Stomach (tissue), 4 donors: ENCODE measurements at regions not wholly inside any gene's neighbourhood (a gene's known extent, or its start where the extent isn't known, plus 50 kb on each side); places are given as distances from the start of the nearest gene placed in this dataset.

Experiments
- EP300 ChIP-seq: sonication (generic); formaldehyde crosslinking; IDR thresholded peaks from one replicate; pipeline ENCODE4 v1.6.1; 2017; ENCODE audit warnings: antibody characterized with exemption
- TF ChIP-seq, protein P1 (sequence below), 7 experiments: fragments of 450-650 bp in 4 of 7; fragments of 200-600 bp in 3 of 7; sonication (generic) in 3 of 7; IDR thresholded peaks; one replicate each; pipeline ENCODE4 v1.5.1; 2016 to 2019; ENCODE audit warnings: antibody characterized with exemption in 7 of 7, control low read depth in 2 of 7, mild to moderate bottlenecking in 1 of 7

DNA sequence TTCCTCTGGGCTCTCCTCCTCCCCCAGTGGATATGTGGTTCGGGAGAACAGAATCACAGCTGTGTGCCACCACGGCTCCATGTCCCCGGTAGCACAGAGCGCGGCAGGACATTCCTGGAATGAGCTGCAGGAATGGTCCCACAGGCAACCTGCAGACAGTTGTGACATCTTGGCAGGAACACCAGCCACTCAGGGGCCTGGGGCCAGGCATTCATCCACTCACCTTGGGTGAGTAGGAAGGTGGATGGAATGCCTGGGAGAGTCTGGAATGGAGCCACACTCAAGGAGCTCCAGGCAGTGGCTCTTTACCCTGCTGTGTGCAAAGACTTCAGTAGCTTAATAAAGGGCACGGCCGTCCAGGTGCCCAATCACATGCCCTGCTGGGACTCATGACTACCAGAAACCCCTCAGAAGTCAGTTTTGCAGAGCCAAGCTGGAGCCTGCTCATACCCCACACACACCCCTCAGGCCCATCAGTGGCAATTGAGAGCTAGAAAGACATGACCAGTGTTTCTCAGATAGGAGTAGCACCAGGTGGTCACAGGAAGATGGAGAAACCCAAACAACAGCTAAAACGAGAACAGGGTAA, 117.3 kb upstream of the PRR20G start:
- TF ChIP-seq, protein P1, sequence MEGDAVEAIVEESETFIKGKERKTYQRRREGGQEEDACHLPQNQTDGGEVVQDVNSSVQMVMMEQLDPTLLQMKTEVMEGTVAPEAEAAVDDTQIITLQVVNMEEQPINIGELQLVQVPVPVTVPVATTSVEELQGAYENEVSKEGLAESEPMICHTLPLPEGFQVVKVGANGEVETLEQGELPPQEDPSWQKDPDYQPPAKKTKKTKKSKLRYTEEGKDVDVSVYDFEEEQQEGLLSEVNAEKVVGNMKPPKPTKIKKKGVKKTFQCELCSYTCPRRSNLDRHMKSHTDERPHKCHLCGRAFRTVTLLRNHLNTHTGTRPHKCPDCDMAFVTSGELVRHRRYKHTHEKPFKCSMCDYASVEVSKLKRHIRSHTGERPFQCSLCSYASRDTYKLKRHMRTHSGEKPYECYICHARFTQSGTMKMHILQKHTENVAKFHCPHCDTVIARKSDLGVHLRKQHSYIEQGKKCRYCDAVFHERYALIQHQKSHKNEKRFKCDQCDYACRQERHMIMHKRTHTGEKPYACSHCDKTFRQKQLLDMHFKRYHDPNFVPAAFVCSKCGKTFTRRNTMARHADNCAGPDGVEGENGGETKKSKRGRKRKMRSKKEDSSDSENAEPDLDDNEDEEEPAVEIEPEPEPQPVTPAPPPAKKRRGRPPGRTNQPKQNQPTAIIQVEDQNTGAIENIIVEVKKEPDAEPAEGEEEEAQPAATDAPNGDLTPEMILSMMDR (IDR thresholded peaks at IDR 0.05), result no peak
- no peak for TF ChIP-seq EP300
